ENCODE measurements at regions not wholly inside any gene's neighbourhood (a gene's known extent, or its start where the extent isn't known, plus 50 kb on each side); places are given as distances from the start of the nearest gene placed in this dataset.

DNA sequence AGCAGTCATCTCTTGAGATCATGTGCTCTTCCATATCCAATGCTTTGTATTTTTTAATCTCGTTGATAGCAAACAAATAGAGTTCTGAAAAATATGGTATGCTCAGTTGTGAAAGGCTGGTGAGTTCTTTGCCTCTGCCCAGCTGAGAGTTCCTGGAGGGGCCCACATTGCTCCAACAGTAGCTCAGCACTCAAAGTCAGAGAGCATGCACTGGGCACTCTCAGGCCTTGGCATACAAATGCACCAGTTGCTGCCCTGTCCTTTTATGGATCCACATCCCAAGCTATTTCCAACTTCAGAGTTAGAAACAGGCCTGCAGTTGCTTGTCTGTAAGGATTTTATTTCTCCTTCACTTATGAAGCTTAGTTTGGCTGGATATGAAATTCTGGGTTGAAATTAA lies 181.7 kb upstream of the CHRNA7 start:
- DNase-seq, result no peak

DNA sequence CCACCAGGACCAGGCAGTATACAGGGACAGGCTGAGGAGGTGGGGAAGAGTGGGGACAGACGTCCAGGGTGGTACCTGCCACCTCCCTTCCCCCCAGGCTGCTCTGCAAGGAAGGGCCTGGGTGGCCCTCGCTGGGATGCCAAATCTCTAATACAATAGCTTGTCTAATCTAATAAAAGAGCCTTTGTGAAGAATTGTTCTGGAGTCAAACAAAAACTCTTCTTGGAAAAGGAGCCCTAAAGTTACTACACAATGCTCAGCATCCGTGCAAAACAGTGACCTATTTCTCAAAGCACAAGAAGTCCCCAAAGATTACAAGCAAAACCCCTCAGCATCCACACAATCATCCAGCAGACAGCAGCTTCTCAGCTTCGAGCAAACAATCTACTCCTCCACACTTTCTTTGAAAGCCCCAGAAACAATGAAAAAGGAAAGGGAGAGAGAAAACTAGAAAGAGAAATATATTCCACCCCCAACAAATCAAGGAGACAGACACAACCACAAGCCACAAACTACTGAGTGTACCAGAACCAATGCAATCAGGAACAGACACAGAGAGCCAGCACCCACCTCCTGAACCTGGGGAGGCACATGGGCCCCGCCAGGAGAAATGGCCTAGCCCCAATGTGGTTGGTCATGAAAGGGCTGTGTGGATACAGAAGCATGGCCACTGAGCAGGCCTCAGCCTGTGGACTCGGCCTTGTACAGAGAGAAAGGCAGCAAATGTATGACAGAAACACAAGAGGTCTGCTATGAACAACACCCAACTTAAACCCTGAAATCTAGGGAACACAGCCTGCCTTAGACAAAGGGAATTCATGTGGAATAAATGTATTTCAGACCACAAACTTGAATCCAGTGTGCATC lies 177.1 kb upstream of the CHRNA7 start:
- no peak for DNase-seq
- 39 to 42% methylated on average over 6 of the region's 6 CpGs for WGBS, 2 donors
- no peak overlapping the region for H3K4me3 ChIP-seq
- TF ChIP-seq, protein P1, sequence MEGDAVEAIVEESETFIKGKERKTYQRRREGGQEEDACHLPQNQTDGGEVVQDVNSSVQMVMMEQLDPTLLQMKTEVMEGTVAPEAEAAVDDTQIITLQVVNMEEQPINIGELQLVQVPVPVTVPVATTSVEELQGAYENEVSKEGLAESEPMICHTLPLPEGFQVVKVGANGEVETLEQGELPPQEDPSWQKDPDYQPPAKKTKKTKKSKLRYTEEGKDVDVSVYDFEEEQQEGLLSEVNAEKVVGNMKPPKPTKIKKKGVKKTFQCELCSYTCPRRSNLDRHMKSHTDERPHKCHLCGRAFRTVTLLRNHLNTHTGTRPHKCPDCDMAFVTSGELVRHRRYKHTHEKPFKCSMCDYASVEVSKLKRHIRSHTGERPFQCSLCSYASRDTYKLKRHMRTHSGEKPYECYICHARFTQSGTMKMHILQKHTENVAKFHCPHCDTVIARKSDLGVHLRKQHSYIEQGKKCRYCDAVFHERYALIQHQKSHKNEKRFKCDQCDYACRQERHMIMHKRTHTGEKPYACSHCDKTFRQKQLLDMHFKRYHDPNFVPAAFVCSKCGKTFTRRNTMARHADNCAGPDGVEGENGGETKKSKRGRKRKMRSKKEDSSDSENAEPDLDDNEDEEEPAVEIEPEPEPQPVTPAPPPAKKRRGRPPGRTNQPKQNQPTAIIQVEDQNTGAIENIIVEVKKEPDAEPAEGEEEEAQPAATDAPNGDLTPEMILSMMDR (IDR thresholded peaks at IDR 0.05), result no peak
- TF ChIP-seq POLR2A (IDR thresholded peaks at IDR 0.05), result no peak
- intact Hi-C loops (cut with DNase I), result no loop called here
- H3K9me3 ChIP-seq, result peaks cover 0 to 11% (median 0%) of the 10 kb centered on the region in 3 donors
- H3K36me3 ChIP-seq, result no peaks in the 10 kb centered on the region
- H3K27ac ChIP-seq, result no peak overlapping the region
- no peaks in the 10 kb centered on the region for H3K27me3 ChIP-seq
- no peaks in the 10 kb centered on the region for H3K4me1 ChIP-seq

More for the DNA sequence above, 181.7 kb upstream of the CHRNA7 start:
- no peak overlapping the region for H3K4me3 ChIP-seq
- 67 to 71% methylated on average over 1 of the region's 1 CpG for WGBS, 2 donors
- peaks cover 0 to 11% (median 0%) of the 10 kb centered on the region in 3 donors for H3K9me3 ChIP-seq
- H3K36me3 ChIP-seq, result no peaks in the 10 kb centered on the region
- intact Hi-C loops (cut with DNase I), result no loop called here
- no peaks in the 10 kb centered on the region for H3K27me3 ChIP-seq
- TF ChIP-seq, protein P1 (IDR thresholded peaks at IDR 0.05), result no peak
- no peak for TF ChIP-seq POLR2A (IDR thresholded peaks at IDR 0.05)
- no peak overlapping the region for H3K27ac ChIP-seq
- no peaks in the 10 kb centered on the region for H3K4me1 ChIP-seq

DNA sequence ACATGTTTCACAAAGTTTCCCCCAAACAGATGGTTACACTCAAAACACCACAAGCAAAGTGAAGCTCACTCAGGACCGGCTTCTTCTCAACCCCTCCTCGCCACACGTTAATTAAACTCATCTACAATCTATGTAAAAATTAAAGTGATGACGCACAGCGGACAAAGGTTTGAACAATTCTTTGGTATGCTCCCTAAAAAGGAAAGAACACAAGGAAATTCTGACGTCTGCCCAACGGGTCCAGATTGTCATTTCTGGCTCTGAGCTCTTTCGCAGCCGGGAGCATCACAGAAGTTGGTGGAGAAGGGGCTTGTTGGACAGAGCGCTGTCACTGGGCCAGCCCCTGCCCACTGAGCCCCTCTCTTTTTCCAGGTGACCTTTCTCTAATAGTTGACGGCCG lies 173.7 kb upstream of the CHRNA7 start:
- Histone ChIP-seq H3K9me3 (no peaks in the 10 kb centered on the region), H3K27ac (no peak overlapping the region), H3K4me1 (no peaks in the 10 kb centered on the region), H3K4me3 (no peak overlapping the region), H3K27me3 (no peaks in the 10 kb centered on the region), H3K36me3 (no peaks in the 10 kb centered on the region)
- TF ChIP-seq, protein P1 (IDR thresholded peaks at IDR 0.05), result no peak
- TF ChIP-seq POLR2A (IDR thresholded peaks at IDR 0.05), result no peak
- no peak for DNase-seq
- 81 to 84% methylated on average over 12 of the region's 12 CpGs for WGBS, 2 donors
- intact Hi-C loops (cut with DNase I), result no loop called here

DNA sequence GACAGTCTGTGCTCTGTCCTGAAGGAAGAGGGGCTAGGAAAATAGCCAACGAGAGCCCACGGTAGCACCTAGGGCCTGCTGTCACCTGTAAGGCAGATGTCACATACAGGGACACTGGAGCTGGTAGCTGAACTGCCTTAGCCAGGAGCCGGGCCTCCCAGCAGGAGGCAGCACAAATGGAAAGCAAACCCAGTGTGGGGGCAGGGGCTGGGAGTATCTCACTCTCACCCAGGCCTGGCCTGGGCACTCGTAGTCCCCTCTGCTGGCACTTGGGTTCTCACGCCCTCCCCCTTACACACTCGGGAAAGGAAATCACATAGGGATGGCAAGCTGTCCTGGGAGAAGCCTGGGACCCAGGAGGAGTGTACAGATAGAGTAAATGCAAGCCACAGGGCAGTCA lies 173.1 kb upstream of the CHRNA7 start:
- DNase-seq, result no peak
- Histone ChIP-seq H3K36me3 (no peaks in the 10 kb centered on the region), H3K4me1 (no peaks in the 10 kb centered on the region), H3K9me3 (no peaks in the 10 kb centered on the region), H3K4me3 (no peak overlapping the region), H3K27ac (no peak overlapping the region), H3K27me3 (no peaks in the 10 kb centered on the region)
- intact Hi-C loops (cut with DNase I), result no loop called here
- TF ChIP-seq, protein P1 (IDR thresholded peaks at IDR 0.05), result no peak
- no peak for TF ChIP-seq POLR2A (IDR thresholded peaks at IDR 0.05)
- WGBS, 2 donors, result 32 to 50% methylated on average over 3 of the region's 6 CpGs

DNA sequence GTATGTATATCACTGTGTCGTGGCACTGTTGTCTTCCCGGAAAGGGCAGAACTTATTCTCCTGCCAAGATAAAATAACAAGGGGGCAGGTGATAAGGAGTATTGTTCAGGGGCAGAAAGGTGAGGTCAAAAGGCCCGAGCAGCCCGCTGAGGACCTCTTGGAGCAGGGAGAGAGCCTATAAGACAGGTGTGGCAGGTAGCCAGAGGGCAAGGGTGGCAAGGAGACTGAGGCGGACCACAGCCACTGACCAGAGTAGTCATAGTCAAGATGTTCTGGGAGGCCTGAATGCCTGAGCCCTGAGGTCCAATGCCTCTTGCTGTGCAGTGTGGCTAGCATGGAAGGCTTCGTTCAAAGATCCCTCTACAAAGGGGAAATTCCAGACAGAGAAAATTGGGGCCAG lies 172.3 kb upstream of the CHRNA7 start:
- H3K27ac ChIP-seq, result no peak overlapping the region
- intact Hi-C loops (cut with DNase I), result no loop called here
- no peak for DNase-seq
- no peak overlapping the region for H3K4me3 ChIP-seq
- H3K9me3 ChIP-seq, result no peaks in the 10 kb centered on the region
- no peaks in the 10 kb centered on the region for H3K4me1 ChIP-seq
- H3K36me3 ChIP-seq, result no peaks in the 10 kb centered on the region
- TF ChIP-seq, protein P1 (IDR thresholded peaks at IDR 0.05), result no peak
- no peak for TF ChIP-seq POLR2A (IDR thresholded peaks at IDR 0.05)
- H3K27me3 ChIP-seq, result no peaks in the 10 kb centered on the region
- 57 to 58% methylated on average over 5 to 6 of the region's 6 CpGs for WGBS, 2 donors
